Choroid plexus epithelial cell (primary cell): ENCODE measurements at regions not wholly inside any gene's neighbourhood (a gene's known extent, or its start where the extent isn't known, plus 50 kb on each side); places are given as distances from the start of the nearest gene placed in this dataset.

ENCODE experiments used
- DNase-seq: peaks from one replicate; pipeline ENCODE4 v3.0.0-alpha.2; 2010; ENCODE audit warnings: low read depth
- H3K4me3 ChIP-seq: 2 replicates; pipeline ENCODE4 v1.5.1; 2011; ENCODE audit warnings: low read depth, mild to moderate bottlenecking, control low read depth, low read length, moderate library complexity
- CTCF ChIP-seq: conservative IDR thresholded peaks from 2 replicates; pipeline ENCODE4 v1.5.1; 2011; ENCODE audit warnings: low read depth, mild to moderate bottlenecking, control low read depth, inconsistent platforms, low read length, moderate library complexity

GRCh38 chr13:29674532-29674931 is 79.0 kb upstream of the SLC7A1 start:
- TF ChIP-seq CTCF = no peak
- no peak overlapping the region for H3K4me3 ChIP-seq
- DNase-seq = no peak

GRCh38 chr13:29664591-29664990 is 69.1 kb upstream of the SLC7A1 start:
- no peak for DNase-seq
- TF ChIP-seq CTCF = no peak

GRCh38 chr13:29654843-29655547 is 59.5 kb upstream of the SLC7A1 start:
- DNase-seq = no peak
- no peak overlapping the region for H3K4me3 ChIP-seq
- TF ChIP-seq CTCF = no peak

More at GRCh38 chr13:29664591-29664990, 69.1 kb upstream of the SLC7A1 start:
- no peak overlapping the region for H3K4me3 ChIP-seq

- no peak for TF ChIP-seq CTCF
- no peak overlapping the region for H3K4me3 ChIP-seq
- DNase-seq = no peak
These were observed 58.9 kb upstream of the SLC7A1 start for GRCh38 chr13:29654384-29654783.

GRCh38 chr13:29648760-29649159 is 53.3 kb upstream of the SLC7A1 start:
- no peak overlapping the region for H3K4me3 ChIP-seq
- TF ChIP-seq CTCF = no peak
- DNase-seq = no peak
